Body of pancreas (tissue), 4 donors: ENCODE measurements at regions not wholly inside any gene's neighbourhood (a gene's known extent, or its start where the extent isn't known, plus 50 kb on each side); places are given as distances from the start of the nearest gene placed in this dataset.

ENCODE experiments used
- ATAC-seq: fragments of 150-250 bp; one replicate; pipeline ENCODE4 v1.9.1; 2016
- DNase-seq, 4 donors: peaks; one replicate each; pipeline ENCODE4 v3.0.0-alpha.2; 2019
- H3K27ac ChIP-seq, 4 donors: fragments of 200-600 bp; sonication (generic); 1 replicate in 3 of 4; 2 replicates in 1 of 4; pipeline versions ENCODE4 v1.5.1 to v1.6.1; 2016 to 2019; ENCODE audit warnings: mild to moderate bottlenecking in 1 of 4, mixed read lengths in 1 of 4, moderate library complexity in 1 of 4
- H3K27me3 ChIP-seq, 2 donors: fragments of 200-600 bp; sonication (generic); one replicate each; pipeline ENCODE4 v1.6.0; 2016; ENCODE audit warnings: mild to moderate bottlenecking in 1 of 2
- H3K36me3 ChIP-seq, 2 donors: fragments of 200-600 bp; sonication (generic); replicated peaks in 1 of 2; 2 replicates each; pipeline ENCODE4 v1.5.1; 2016; ENCODE audit warnings: low read depth in 2 of 2; ENCODE audit not compliant: insufficient read depth in 1 of 2
- H3K4me1 ChIP-seq: fragments of 200-600 bp; sonication (generic); one replicate; pipeline ENCODE4 v1.6.0; 2016
- H3K4me3 ChIP-seq, 2 donors: fragments of 200-600 bp; sonication (generic); 1 replicate in 1 of 2; 2 replicates in 1 of 2; pipeline ENCODE4 v1.5.1; 2016 to 2019
- H3K9me3 ChIP-seq, 3 donors: fragments of 200-600 bp; sonication (generic); 1 replicate in 2 of 3; 2 replicates in 1 of 3; pipeline ENCODE4 v1.5.1; 2016
- CTCF ChIP-seq, 7 experiments: fragments of 450-650 bp in 4 of 7; fragments of 200-600 bp in 3 of 7; sonication (generic) in 3 of 7; IDR thresholded peaks; one replicate each; pipeline ENCODE4 v1.5.1; 2016 to 2019; ENCODE audit warnings: antibody characterized with exemption in 7 of 7
- POLR2A ChIP-seq, 3 donors: fragments of 450-650 bp; IDR thresholded peaks; one replicate each; pipeline ENCODE4 v1.6.1; 2016; ENCODE audit warnings: antibody characterized with exemption in 3 of 3, mild to moderate bottlenecking in 2 of 3
- WGBS, 2 donors: methylation state at CpG; one replicate each; pipeline ENCODE4 v1.1.5; 2017; 5-methylcytosine and 5-hydroxymethylcytosine counted together
- intact Hi-C: fragments of 100-400 bp; cut with DNase I; formaldehyde crosslinking; loops from one replicate; pipeline ENCODE4 v1.15.1; 2023

DNA sequence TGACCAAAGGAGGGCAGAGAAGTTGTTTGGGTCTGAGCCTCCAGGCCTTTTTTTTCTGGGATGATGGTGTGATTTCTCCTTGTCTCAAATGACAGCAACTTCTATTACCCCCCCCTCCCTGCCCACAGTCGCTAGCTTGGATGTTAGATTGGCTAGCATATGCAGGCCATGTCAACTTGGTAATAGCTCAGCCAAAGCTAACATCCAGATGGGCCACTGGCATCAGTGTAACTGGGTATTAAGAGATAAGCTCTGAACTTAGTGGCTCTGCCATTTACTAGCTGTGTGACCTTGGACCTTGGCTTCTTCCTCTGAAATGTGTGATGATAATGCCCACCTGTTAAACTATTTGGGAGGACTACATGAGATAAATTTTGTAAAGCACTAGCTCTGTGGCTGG is 86.9 kb upstream of the TSPAN2 start:
- no peak overlapping the region for H3K4me3 ChIP-seq
- no peaks in the 10 kb centered on the region for H3K27me3 ChIP-seq
- TF ChIP-seq POLR2A (IDR thresholded peaks at IDR 0.05) (no peak), CTCF (IDR thresholded peaks at IDR 0.05) (no peak)
- H3K4me1 ChIP-seq: peaks cover 6% of the 10 kb centered on the region
- peak in 2 of 4 donors; percentile 21 to 26 for DNase-seq
- H3K9me3 ChIP-seq: no peaks in the 10 kb centered on the region
- no peaks in the 10 kb centered on the region for H3K36me3 ChIP-seq
- ATAC-seq: no peak
- intact Hi-C loops: no loop called here
- 20 to 50% methylated on average over 1 of the region's 1 CpG for WGBS, 2 donors
- H3K27ac ChIP-seq: no peak overlapping the region

GRCh38 chr1:115175596-115175995 is 86.3 kb upstream of the TSPAN2 start:
- ATAC-seq: no peak
- no peak for TF ChIP-seq CTCF (IDR thresholded peaks at IDR 0.05)
- no peak for TF ChIP-seq POLR2A (IDR thresholded peaks at IDR 0.05)
- WGBS, 2 donors: 68 to 75% methylated on average over 2 of the region's 2 CpGs

DNA sequence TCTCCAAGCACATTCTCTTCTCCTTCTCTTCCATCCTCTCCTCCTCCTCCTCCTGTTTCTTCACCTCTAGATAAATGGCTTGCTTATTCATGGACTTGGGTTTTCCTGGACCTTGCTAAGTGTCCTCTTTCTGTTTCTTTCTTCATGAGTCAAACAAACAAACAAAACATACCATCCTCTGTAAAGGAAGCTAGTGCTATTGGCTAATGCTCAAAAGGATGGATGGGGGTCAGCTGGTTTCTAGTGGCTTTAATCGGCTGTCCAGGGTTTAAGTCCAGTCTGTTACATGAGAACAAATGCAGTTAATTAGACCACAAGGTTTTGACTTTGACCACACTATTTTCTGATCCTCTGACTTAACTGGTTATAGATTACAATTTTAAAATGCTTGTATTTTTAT is 83.8 kb upstream of the TSPAN2 start:
- ATAC-seq (no peak), DNase-seq (no peak)
- Histone ChIP-seq H3K9me3 (no peaks in the 10 kb centered on the region), H3K27me3 (no peaks in the 10 kb centered on the region), H3K36me3 (no peaks in the 10 kb centered on the region), H3K27ac (no peak overlapping the region), H3K4me1 (peaks cover 6% of the 10 kb centered on the region), H3K4me3 (no peak overlapping the region)
- WGBS, 2 donors: 71 to 92% methylated on average over 1 of the region's 1 CpG
- no peak for TF ChIP-seq POLR2A (IDR thresholded peaks at IDR 0.05)
- no peak for TF ChIP-seq CTCF (IDR thresholded peaks at IDR 0.05)
- intact Hi-C loops: no loop called here

More at GRCh38 chr1:115175596-115175995, 86.3 kb upstream of the TSPAN2 start:
- no peak for DNase-seq
- no peak overlapping the region for H3K4me3 ChIP-seq
- H3K36me3 ChIP-seq: no peaks in the 10 kb centered on the region
- intact Hi-C loops: no loop called here
- no peak overlapping the region for H3K27ac ChIP-seq
- H3K9me3 ChIP-seq: no peaks in the 10 kb centered on the region
- peaks cover 6% of the 10 kb centered on the region for H3K4me1 ChIP-seq
- no peaks in the 10 kb centered on the region for H3K27me3 ChIP-seq

DNA sequence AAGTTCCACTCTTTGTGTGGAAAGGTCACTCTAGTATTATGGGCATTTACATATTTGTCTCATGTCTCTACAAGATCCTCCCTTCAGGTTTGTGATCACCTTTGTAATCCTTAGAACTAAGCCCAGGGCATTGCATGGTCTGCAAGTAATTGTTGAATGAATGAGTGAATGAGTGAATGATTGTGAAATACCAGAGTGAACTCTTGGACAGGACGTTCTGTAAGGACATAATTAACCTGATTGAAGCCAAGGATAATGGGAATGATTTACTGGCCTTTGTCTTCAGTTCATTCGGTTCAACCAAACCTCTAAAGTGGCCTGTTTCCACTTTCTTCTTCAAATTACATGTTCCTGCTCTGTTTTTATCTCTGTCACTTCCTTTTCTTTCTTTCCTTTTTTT is 83.0 kb upstream of the TSPAN2 start:
- no peak for TF ChIP-seq CTCF (IDR thresholded peaks at IDR 0.05)
- H3K4me3 ChIP-seq: no peak overlapping the region
- H3K27ac ChIP-seq: no peak overlapping the region
- WGBS, 2 donors: 52 to 63% methylated on average over 2 of the region's 2 CpGs
- no peaks in the 10 kb centered on the region for H3K9me3 ChIP-seq
- peaks cover 6% of the 10 kb centered on the region for H3K4me1 ChIP-seq
- no peaks in the 10 kb centered on the region for H3K36me3 ChIP-seq
- no peaks in the 10 kb centered on the region for H3K27me3 ChIP-seq
- ATAC-seq: no peak
- intact Hi-C loops: no loop called here
- no peak for DNase-seq

DNA sequence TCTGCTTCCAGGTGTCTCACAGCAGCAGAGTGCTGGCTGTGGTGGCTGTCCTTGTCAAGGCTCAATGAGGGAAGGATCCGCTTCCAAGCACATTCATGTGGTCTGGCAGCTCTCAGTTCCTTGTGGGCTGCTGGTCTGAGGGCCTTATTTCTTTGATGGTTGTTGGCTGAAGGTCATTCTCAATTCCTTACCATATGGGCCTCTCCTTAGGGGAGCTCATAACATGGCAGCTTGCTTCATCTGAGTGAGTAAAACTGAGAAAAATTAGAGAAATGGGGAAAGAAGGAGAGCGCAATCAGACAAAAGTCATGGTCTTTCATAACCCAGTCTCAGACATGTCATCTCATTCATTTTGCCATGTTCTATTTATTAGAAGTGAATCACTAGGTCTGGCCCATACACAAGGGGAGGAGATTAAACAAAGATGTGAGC is 81.7 kb upstream of the TSPAN2 start:
- H3K4me3 ChIP-seq: no peak overlapping the region
- H3K27ac ChIP-seq: no peak overlapping the region
- H3K36me3 ChIP-seq: no peaks in the 10 kb centered on the region
- intact Hi-C loops: no loop called here
- no peak for DNase-seq
- no peaks in the 10 kb centered on the region for H3K9me3 ChIP-seq
- TF ChIP-seq CTCF (IDR thresholded peaks at IDR 0.05): no peak
- no peak for TF ChIP-seq POLR2A (IDR thresholded peaks at IDR 0.05)
- peaks cover 2% of the 10 kb centered on the region for H3K4me1 ChIP-seq
- no peak for ATAC-seq
- WGBS, 2 donors: 92 to 94% methylated on average over 2 of the region's 2 CpGs
- no peaks in the 10 kb centered on the region for H3K27me3 ChIP-seq
